ENCODE measurements at regions not wholly inside any gene's neighbourhood (a gene's known extent, or its start where the extent isn't known, plus 50 kb on each side); places are given as distances from the start of the nearest gene placed in this dataset.
A peak's percentile ranks its signal among the peaks of the same experiment; 100 is the strongest.

GRCh38 chr17:36730095-36730808 is 128.9 kb downstream of the MRM1 start:
- no peak for DNase-seq
- Histone ChIP-seq H3K9me3 (ENCODE audit: control insufficient read depth, low read length) (no peaks in the 10 kb centered on the region), H3K4me3 (ENCODE audit: low read length in 2 of 2) (no peak overlapping the region), H3K4me1 (ENCODE audit: control insufficient read depth in 1 of 2, insufficient read depth in 2 of 2, low read length in 2 of 2) (no peaks in the 10 kb centered on the region), H3K27me3 (ENCODE audit: control insufficient read depth in 1 of 2, insufficient read depth in 2 of 2, low read length in 1 of 2) (peaks cover 0 to 2% of the 10 kb centered on the region in 2 donors), H3K36me3 (ENCODE audit: control insufficient read depth in 1 of 2, insufficient read depth in 2 of 2, low read length in 1 of 2) (no peaks in the 10 kb centered on the region), H3K27ac (ENCODE audit: low read depth in 1 of 2, low read length in 2 of 2) (no peak overlapping the region)
- intact Hi-C loops (cut with DNase I): no loop called here
- no peak for ATAC-seq (ENCODE audit: low FRiP score)
- 56 to 59% methylated on average over 9 of the region's 9 CpGs for WGBS, 2 donors

- Histone ChIP-seq H3K27ac (ENCODE audit: low read depth in 1 of 2, low read length in 2 of 2) (no peak overlapping the region), H3K9me3 (ENCODE audit: control insufficient read depth, low read length) (no peaks in the 10 kb centered on the region), H3K4me1 (ENCODE audit: control insufficient read depth in 1 of 2, insufficient read depth in 2 of 2, low read length in 2 of 2) (no peaks in the 10 kb centered on the region), H3K27me3 (ENCODE audit: control insufficient read depth in 1 of 2, insufficient read depth in 2 of 2, low read length in 1 of 2) (peaks cover 0 to 2% of the 10 kb centered on the region in 2 donors), H3K36me3 (ENCODE audit: control insufficient read depth in 1 of 2, insufficient read depth in 2 of 2, low read length in 1 of 2) (no peaks in the 10 kb centered on the region), H3K4me3 (ENCODE audit: low read length in 2 of 2) (no peak overlapping the region)
- no peak for DNase-seq
- ATAC-seq (ENCODE audit: low FRiP score): no peak
- WGBS, 2 donors: 71 to 80% methylated on average over 6 of the region's 6 CpGs
- intact Hi-C loops (cut with DNase I): no loop called here
Observed at GRCh38 chr17:36730857-36731490, 129.6 kb downstream of the MRM1 start.

GRCh38 chr17:36731811-36732210 is 130.4 kb downstream of the MRM1 start:
- 15 to 17% methylated on average over 10 of the region's 10 CpGs for WGBS, 2 donors
- H3K27me3 ChIP-seq (ENCODE audit: control insufficient read depth in 1 of 2, insufficient read depth in 2 of 2, low read length in 1 of 2): peaks cover 0 to 2% of the 10 kb centered on the region in 2 donors

GRCh38 chr17:36732351-36732750 is 131.0 kb downstream of the MRM1 start:
- Histone ChIP-seq H3K27me3 (ENCODE audit: control insufficient read depth in 1 of 2, insufficient read depth in 2 of 2, low read length in 1 of 2) (peaks cover 0 to 2% of the 10 kb centered on the region in 2 donors), H3K36me3 (ENCODE audit: control insufficient read depth in 1 of 2, insufficient read depth in 2 of 2, low read length in 1 of 2) (no peaks in the 10 kb centered on the region), H3K9me3 (ENCODE audit: control insufficient read depth, low read length) (no peaks in the 10 kb centered on the region), H3K27ac (ENCODE audit: low read depth in 1 of 2, low read length in 2 of 2) (no peak overlapping the region), H3K4me1 (ENCODE audit: control insufficient read depth in 1 of 2, insufficient read depth in 2 of 2, low read length in 2 of 2) (no peaks in the 10 kb centered on the region), H3K4me3 (ENCODE audit: low read length in 2 of 2) (no peak overlapping the region)
- intact Hi-C loops (cut with DNase I): no loop called here
- WGBS, 2 donors: 87 to 97% methylated on average over 5 of the region's 5 CpGs
- peak in 1 of 2 donors; percentile 2 for DNase-seq
- ATAC-seq (ENCODE audit: low FRiP score): no peak

More at GRCh38 chr17:36731811-36732210, 130.4 kb downstream of the MRM1 start:
- DNase-seq (no peak), ATAC-seq (ENCODE audit: low FRiP score) (no peak)
- intact Hi-C loops (cut with DNase I): no loop called here
- Histone ChIP-seq H3K4me3 (ENCODE audit: low read length in 2 of 2) (no peak overlapping the region), H3K36me3 (ENCODE audit: control insufficient read depth in 1 of 2, insufficient read depth in 2 of 2, low read length in 1 of 2) (no peaks in the 10 kb centered on the region), H3K9me3 (ENCODE audit: control insufficient read depth, low read length) (no peaks in the 10 kb centered on the region), H3K4me1 (ENCODE audit: control insufficient read depth in 1 of 2, insufficient read depth in 2 of 2, low read length in 2 of 2) (no peaks in the 10 kb centered on the region), H3K27ac (ENCODE audit: low read depth in 1 of 2, low read length in 2 of 2) (no peak overlapping the region)

GRCh38 chr17:36736201-36737156 is 135.1 kb downstream of the MRM1 start:
- DNase-seq: peak in 1 of 2 donors; percentile 64
- H3K27me3 ChIP-seq (ENCODE audit: control insufficient read depth in 1 of 2, insufficient read depth in 2 of 2, low read length in 1 of 2): no peaks in the 10 kb centered on the region

GRCh38 chr17:36739208-36739607 is 137.8 kb downstream of the MRM1 start:
- intact Hi-C loops (cut with DNase I): no loop called here
- DNase-seq: peak in 1 of 2 donors; percentile 42
- 83 to 95% methylated on average over 6 of the region's 6 CpGs for WGBS, 2 donors
- H3K4me3 ChIP-seq (ENCODE audit: low read length in 2 of 2): no peak overlapping the region
- H3K4me1 ChIP-seq (ENCODE audit: control insufficient read depth in 1 of 2, insufficient read depth in 2 of 2, low read length in 2 of 2): no peaks in the 10 kb centered on the region
- H3K36me3 ChIP-seq (ENCODE audit: control insufficient read depth in 1 of 2, insufficient read depth in 2 of 2, low read length in 1 of 2): no peaks in the 10 kb centered on the region
- H3K27me3 ChIP-seq (ENCODE audit: control insufficient read depth in 1 of 2, insufficient read depth in 2 of 2, low read length in 1 of 2): no peaks in the 10 kb centered on the region
- no peak overlapping the region for H3K27ac ChIP-seq (ENCODE audit: low read depth in 1 of 2, low read length in 2 of 2)
- H3K9me3 ChIP-seq (ENCODE audit: control insufficient read depth, low read length): peaks cover 1% of the 10 kb centered on the region
- ATAC-seq (ENCODE audit: low FRiP score): no peak

More at GRCh38 chr17:36736201-36737156, 135.1 kb downstream of the MRM1 start:
- intact Hi-C loops (cut with DNase I): no loop called here
- Histone ChIP-seq H3K9me3 (ENCODE audit: control insufficient read depth, low read length) (no peaks in the 10 kb centered on the region), H3K4me1 (ENCODE audit: control insufficient read depth in 1 of 2, insufficient read depth in 2 of 2, low read length in 2 of 2) (no peaks in the 10 kb centered on the region), H3K4me3 (ENCODE audit: low read length in 2 of 2) (no peak overlapping the region), H3K27ac (ENCODE audit: low read depth in 1 of 2, low read length in 2 of 2) (no peak overlapping the region), H3K36me3 (ENCODE audit: control insufficient read depth in 1 of 2, insufficient read depth in 2 of 2, low read length in 1 of 2) (no peaks in the 10 kb centered on the region)
- ATAC-seq (ENCODE audit: low FRiP score): no peak
- WGBS, 2 donors: 62 to 65% methylated on average over 15 of the region's 15 CpGs

- H3K4me1 ChIP-seq (ENCODE audit: control insufficient read depth in 1 of 2, insufficient read depth in 2 of 2, low read length in 2 of 2): no peaks in the 10 kb centered on the region
- intact Hi-C loops (cut with DNase I): no loop called here
- ATAC-seq (ENCODE audit: low FRiP score): no peak
Observed at GRCh38 chr17:36740157-36740556, 138.8 kb downstream of the MRM1 start.

GRCh38 chr17:36741019-36741902 is 139.9 kb downstream of the MRM1 start:
- Histone ChIP-seq H3K4me1 (ENCODE audit: control insufficient read depth in 1 of 2, insufficient read depth in 2 of 2, low read length in 2 of 2) (no peaks in the 10 kb centered on the region), H3K9me3 (ENCODE audit: control insufficient read depth, low read length) (peaks cover 1% of the 10 kb centered on the region), H3K36me3 (ENCODE audit: control insufficient read depth in 1 of 2, insufficient read depth in 2 of 2, low read length in 1 of 2) (no peaks in the 10 kb centered on the region), H3K4me3 (ENCODE audit: low read length in 2 of 2) (no peak overlapping the region), H3K27me3 (ENCODE audit: control insufficient read depth in 1 of 2, insufficient read depth in 2 of 2, low read length in 1 of 2) (no peaks in the 10 kb centered on the region), H3K27ac (ENCODE audit: low read depth in 1 of 2, low read length in 2 of 2) (no peak overlapping the region)
- peak in 1 of 2 donors; percentile 12 for DNase-seq
- ATAC-seq (ENCODE audit: low FRiP score): no peak
- WGBS, 2 donors: 85 to 87% methylated on average over 6 of the region's 6 CpGs
- intact Hi-C loops (cut with DNase I): no loop called here

More at GRCh38 chr17:36740157-36740556, 138.8 kb downstream of the MRM1 start:
- H3K27me3 ChIP-seq (ENCODE audit: control insufficient read depth in 1 of 2, insufficient read depth in 2 of 2, low read length in 1 of 2): no peaks in the 10 kb centered on the region
- H3K9me3 ChIP-seq (ENCODE audit: control insufficient read depth, low read length): peaks cover 1% of the 10 kb centered on the region
- H3K4me3 ChIP-seq (ENCODE audit: low read length in 2 of 2): no peak overlapping the region
- no peak overlapping the region for H3K27ac ChIP-seq (ENCODE audit: low read depth in 1 of 2, low read length in 2 of 2)
- peak in 1 of 2 donors; percentile 17 for DNase-seq
- 65 to 73% methylated on average over 8 of the region's 8 CpGs for WGBS, 2 donors
- no peaks in the 10 kb centered on the region for H3K36me3 ChIP-seq (ENCODE audit: control insufficient read depth in 1 of 2, insufficient read depth in 2 of 2, low read length in 1 of 2)
